Adrenal gland (tissue), 5 donors: ENCODE measurements at regions not wholly inside any gene's neighbourhood (a gene's known extent, or its start where the extent isn't known, plus 50 kb on each side); places are given as distances from the start of the nearest gene placed in this dataset.

ENCODE experiments used
- POLR2A ChIP-seq, 2 donors: fragments of 450-650 bp; IDR thresholded peaks; one replicate each; pipeline ENCODE4 v1.6.1; 2017; ENCODE audit warnings: antibody characterized with exemption in 2 of 2, mild to moderate bottlenecking in 2 of 2, moderate library complexity in 1 of 2
- TF ChIP-seq, protein P1 (sequence below), 6 experiments: fragments of 450-650 bp in 4 of 6; fragments of 200-600 bp in 2 of 6; sonication (generic) in 1 of 6; IDR thresholded peaks; 1 replicate in 5 of 6; 2 replicates in 1 of 6; pipeline versions ENCODE4 v1.5.1 to v1.8.0; 2016 to 2021; ENCODE audit warnings: antibody characterized with exemption in 6 of 6, mild to moderate bottlenecking in 2 of 6, moderate library complexity in 1 of 6
- donor health status: DM: no; HTN: no; CAD: no.

DNA sequence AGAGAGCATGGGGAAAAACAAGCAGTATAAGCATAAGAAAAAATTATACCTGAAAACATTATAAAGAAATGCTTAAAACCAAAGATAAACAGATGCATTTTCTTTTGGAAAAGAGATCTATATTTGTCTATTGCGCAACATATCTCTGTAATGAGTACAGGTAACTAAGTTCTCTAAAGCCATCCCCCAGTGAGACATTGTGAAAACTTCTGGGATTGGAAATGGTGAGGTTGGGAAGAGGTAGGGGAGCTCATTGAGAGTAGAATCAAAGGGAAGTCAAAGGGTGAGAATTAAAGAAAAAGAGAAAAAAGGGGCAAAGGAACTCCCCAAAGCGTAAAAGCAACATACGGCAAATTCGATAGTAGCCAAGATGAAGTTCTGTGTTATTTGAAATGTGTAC, 257.9 kb upstream of the RBFOX1 start:
- no peak for TF ChIP-seq POLR2A (IDR thresholded peaks at IDR 0.05)
- TF ChIP-seq, protein P1, sequence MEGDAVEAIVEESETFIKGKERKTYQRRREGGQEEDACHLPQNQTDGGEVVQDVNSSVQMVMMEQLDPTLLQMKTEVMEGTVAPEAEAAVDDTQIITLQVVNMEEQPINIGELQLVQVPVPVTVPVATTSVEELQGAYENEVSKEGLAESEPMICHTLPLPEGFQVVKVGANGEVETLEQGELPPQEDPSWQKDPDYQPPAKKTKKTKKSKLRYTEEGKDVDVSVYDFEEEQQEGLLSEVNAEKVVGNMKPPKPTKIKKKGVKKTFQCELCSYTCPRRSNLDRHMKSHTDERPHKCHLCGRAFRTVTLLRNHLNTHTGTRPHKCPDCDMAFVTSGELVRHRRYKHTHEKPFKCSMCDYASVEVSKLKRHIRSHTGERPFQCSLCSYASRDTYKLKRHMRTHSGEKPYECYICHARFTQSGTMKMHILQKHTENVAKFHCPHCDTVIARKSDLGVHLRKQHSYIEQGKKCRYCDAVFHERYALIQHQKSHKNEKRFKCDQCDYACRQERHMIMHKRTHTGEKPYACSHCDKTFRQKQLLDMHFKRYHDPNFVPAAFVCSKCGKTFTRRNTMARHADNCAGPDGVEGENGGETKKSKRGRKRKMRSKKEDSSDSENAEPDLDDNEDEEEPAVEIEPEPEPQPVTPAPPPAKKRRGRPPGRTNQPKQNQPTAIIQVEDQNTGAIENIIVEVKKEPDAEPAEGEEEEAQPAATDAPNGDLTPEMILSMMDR (IDR thresholded peaks at IDR 0.05), result no peak
